T-cell (primary cell): ENCODE measurements at regions not wholly inside any gene's neighbourhood (a gene's known extent, or its start where the extent isn't known, plus 50 kb on each side); places are given as distances from the start of the nearest gene placed in this dataset.

ENCODE experiments used
- ATAC-seq, 4 experiments: fragments of 200-7000 bp in 3 of 4; fragments of 150-1000 bp in 1 of 4; cut with Tn5 transposase; replicated peaks in 1 of 4; 1 replicate in 3 of 4; 2 replicates in 1 of 4; pipeline ENCODE4 v1.10.0; 2021; ENCODE audit warnings: moderate library complexity in 3 of 4, mild to moderate bottlenecking in 2 of 4, moderate number of reproducible peaks in 1 of 4
- CTCF ChIA-PET, 2 donors: fragments of 300-600 bp; sonication (Branson Sonifier 250); formaldehyde crosslinking; loops; one replicate each; lab custom pipeline; 2022; ENCODE audit warnings: antibody characterized with exemption in 2 of 2; lab: Charles Lee
- POLR2A ChIA-PET, 2 donors: fragments of 300-600 bp; sonication (Branson Sonifier 250); formaldehyde crosslinking; loops; one replicate each; lab custom pipeline; 2022; ENCODE audit warnings: antibody characterized with exemption in 2 of 2; lab: Charles Lee
- DNase-seq, 35 experiments: peaks; one replicate each; pipeline versions ENCODE4 v3.0.0 to v3.0.0-alpha.2; 2013 to 2023
- H3K27ac ChIP-seq: one replicate; pipeline ENCODE4 v1.5.1; 2013; ENCODE audit warnings: low read length
- H3K27me3 ChIP-seq, 2 experiments: replicated peaks in 1 of 2; 1 replicate in 1 of 2; 2 replicates in 1 of 2; pipeline versions ENCODE4 v1.6.1 to v1.7.0; 2013; ENCODE audit warnings: low read length in 1 of 2, mixed read lengths in 1 of 2; ENCODE audit not compliant: control insufficient read depth in 2 of 2, insufficient read depth in 2 of 2; ENCODE audit errors: extremely low read depth in 1 of 2
- H3K36me3 ChIP-seq, 2 donors: 1 replicate in 1 of 2; 2 replicates in 1 of 2; pipeline versions ENCODE4 v1.6.1 to v1.7.0; 2013; ENCODE audit warnings: low read length in 1 of 2; ENCODE audit not compliant: control insufficient read depth in 2 of 2, insufficient read depth in 1 of 2; ENCODE audit errors: extremely low read depth in 1 of 2
- H3K4me1 ChIP-seq, 2 experiments: 1 replicate in 1 of 2; 2 replicates in 1 of 2; pipeline versions ENCODE4 v1.6.1 to v1.7.0; 2013; ENCODE audit warnings: low read length in 2 of 2, mixed read lengths in 1 of 2; ENCODE audit not compliant: insufficient read depth in 2 of 2, control insufficient read depth in 1 of 2; ENCODE audit errors: extremely low read depth in 1 of 2
- H3K4me3 ChIP-seq, 2 donors: 1 replicate in 1 of 2; 2 replicates in 1 of 2; pipeline versions ENCODE4 v1.5.1 to v1.7.0; 2013; ENCODE audit warnings: mild to moderate bottlenecking in 2 of 2, low read length in 1 of 2, moderate library complexity in 1 of 2; ENCODE audit not compliant: control insufficient read depth in 1 of 2; ENCODE audit errors: extremely low read depth in 1 of 2
- H3K9me3 ChIP-seq: 2 replicates; pipeline ENCODE4 v1.7.0; 2013
- H3K27ac Mint-ChIP-seq, 2 donors: one replicate each; pipeline ENCODE4 v1.8.0; 2020 to 2021; ENCODE audit warnings: mild to moderate bottlenecking in 2 of 2, mixed read lengths in 2 of 2
- H3K27me3 Mint-ChIP-seq, 2 donors: one replicate each; pipeline ENCODE4 v1.8.0; 2021 to 2022; ENCODE audit warnings: mixed read lengths in 2 of 2
- H3K36me3 Mint-ChIP-seq: one replicate; pipeline ENCODE4 v1.8.0; 2021; ENCODE audit warnings: mixed read lengths
- H3K4me1 Mint-ChIP-seq, 3 donors: one replicate each; pipeline ENCODE4 v1.8.0; 2020 to 2022; ENCODE audit warnings: mixed read lengths in 3 of 3, mild to moderate bottlenecking in 1 of 3
- H3K4me3 Mint-ChIP-seq, 3 donors: one replicate each; pipeline ENCODE4 v1.8.0; 2020 to 2022; ENCODE audit warnings: mild to moderate bottlenecking in 3 of 3, mixed read lengths in 3 of 3, moderate library complexity in 3 of 3
- H3K9me3 Mint-ChIP-seq, 3 donors: one replicate each; pipeline ENCODE4 v1.8.0; 2020 to 2022; ENCODE audit warnings: mixed read lengths in 3 of 3
- WGBS: methylation state at CpG from one replicate; pipeline ENCODE4 v1.1.5; 2013; ENCODE audit warnings: missing lambda C conversion rate; ENCODE audit not compliant: insufficient coverage; 5-methylcytosine and 5-hydroxymethylcytosine counted together

- Mint-ChIP-seq H3K36me3 (no peaks in the 10 kb centered on the region), H3K27ac (no peak overlapping the region), H3K27me3 (peaks cover 13 to 20% of the 10 kb centered on the region in 2 donors), H3K4me3 (no peak overlapping the region), H3K9me3 (peaks cover 2 to 5% (median 4%) of the 10 kb centered on the region in 3 donors), H3K4me1 (no peaks in the 10 kb centered on the region)
- POLR2A ChIA-PET: no interaction called here
- Histone ChIP-seq H3K4me1 (no peaks in the 10 kb centered on the region), H3K36me3 (no peaks in the 10 kb centered on the region), H3K9me3 (no peaks in the 10 kb centered on the region), H3K4me3 (no peak overlapping the region), H3K27ac (no peak overlapping the region), H3K27me3 (no peaks in the 10 kb centered on the region)
- no CpG with 5 or more reads among the region's 1 CpG for WGBS
- DNase-seq (no peak), ATAC-seq (no peak)
- CTCF ChIA-PET: no interaction called here
Measured at GRCh38 chr6:12522347-12522746, 194.2 kb upstream of the PHACTR1 start.

DNA sequence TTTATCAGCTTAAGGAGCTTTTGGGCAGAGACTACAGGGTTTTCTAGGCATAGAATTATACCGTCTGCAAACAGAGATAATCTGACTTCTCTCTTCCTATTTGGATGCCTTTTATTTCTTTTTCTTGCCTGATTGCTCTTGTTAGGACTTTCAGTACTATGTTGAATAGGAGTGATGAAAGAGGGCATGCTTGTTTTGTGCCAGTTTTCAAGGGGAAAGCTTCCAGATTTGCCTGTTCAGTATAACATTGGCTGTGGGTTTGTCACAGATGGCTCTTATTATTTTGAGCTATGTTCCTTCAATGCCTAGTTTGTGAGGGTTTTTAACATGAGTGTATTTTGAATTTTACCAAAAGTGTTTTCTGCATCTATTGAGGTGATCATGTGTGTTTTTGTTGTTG is 192.8 kb upstream of the PHACTR1 start:
- no CpG with 5 or more reads among the region's 1 CpG for WGBS
- Mint-ChIP-seq H3K27me3 (peaks cover 18 to 20% of the 10 kb centered on the region in 2 donors), H3K4me3 (no peak overlapping the region), H3K4me1 (no peaks in the 10 kb centered on the region), H3K27ac (no peak overlapping the region), H3K36me3 (no peaks in the 10 kb centered on the region), H3K9me3 (peaks cover 0 to 5% (median 0%) of the 10 kb centered on the region in 3 donors)
- Histone ChIP-seq H3K9me3 (no peaks in the 10 kb centered on the region), H3K36me3 (no peaks in the 10 kb centered on the region), H3K4me1 (no peaks in the 10 kb centered on the region), H3K27ac (no peak overlapping the region), H3K4me3 (no peak overlapping the region), H3K27me3 (no peaks in the 10 kb centered on the region)
- DNase-seq (no peak), ATAC-seq (no peak)
- ChIA-PET POLR2A (interaction anchor here in 1 of 2 donors (0.6 kb wide), 1 partner anchor 10 kb away, joined by 8 read pairs; no protein-coding TSS in a partner anchor), CTCF (interaction anchor here in 1 of 2 donors (0.6 kb wide), 1 partner anchor 84 kb away, joined by 3 read pairs; no protein-coding TSS in a partner anchor)

DNA sequence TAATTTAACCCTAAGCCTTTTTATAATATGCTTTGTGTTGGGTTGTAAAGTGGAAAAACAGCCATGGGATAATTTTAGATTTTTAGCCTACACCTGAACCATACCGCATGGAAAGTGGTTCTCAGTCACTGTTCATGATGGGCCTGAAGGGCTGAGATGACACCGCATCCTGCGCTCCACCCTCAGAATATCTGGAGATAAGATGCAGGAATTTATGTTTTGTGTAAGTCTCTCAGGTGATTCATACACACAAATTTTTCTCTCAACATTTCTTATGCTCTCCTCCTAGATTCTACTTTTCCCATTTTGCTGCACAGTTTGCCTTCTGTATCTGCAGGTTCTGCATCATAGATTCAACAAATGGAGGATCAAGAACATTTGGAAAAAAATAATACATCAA is 191.3 kb upstream of the PHACTR1 start:
- H3K9me3 ChIP-seq: no peaks in the 10 kb centered on the region
- no peak overlapping the region for H3K27ac Mint-ChIP-seq
- CTCF ChIA-PET: no interaction called here
- no peaks in the 10 kb centered on the region for H3K4me1 Mint-ChIP-seq
- H3K4me3 Mint-ChIP-seq: no peak overlapping the region
- no peak overlapping the region for H3K4me3 ChIP-seq
- H3K4me1 ChIP-seq: no peaks in the 10 kb centered on the region
- H3K36me3 ChIP-seq: no peaks in the 10 kb centered on the region
- H3K36me3 Mint-ChIP-seq: no peaks in the 10 kb centered on the region
- peaks cover 0 to 5% (median 0%) of the 10 kb centered on the region in 3 donors for H3K9me3 Mint-ChIP-seq
- H3K27me3 Mint-ChIP-seq: peaks cover 18 to 25% of the 10 kb centered on the region in 2 donors
- no peaks in the 10 kb centered on the region for H3K27me3 ChIP-seq
- no CpG with 5 or more reads among the region's 3 CpGs for WGBS
- no peak overlapping the region for H3K27ac ChIP-seq
- no peak for ATAC-seq
- DNase-seq: no peak
- POLR2A ChIA-PET: no interaction called here

DNA sequence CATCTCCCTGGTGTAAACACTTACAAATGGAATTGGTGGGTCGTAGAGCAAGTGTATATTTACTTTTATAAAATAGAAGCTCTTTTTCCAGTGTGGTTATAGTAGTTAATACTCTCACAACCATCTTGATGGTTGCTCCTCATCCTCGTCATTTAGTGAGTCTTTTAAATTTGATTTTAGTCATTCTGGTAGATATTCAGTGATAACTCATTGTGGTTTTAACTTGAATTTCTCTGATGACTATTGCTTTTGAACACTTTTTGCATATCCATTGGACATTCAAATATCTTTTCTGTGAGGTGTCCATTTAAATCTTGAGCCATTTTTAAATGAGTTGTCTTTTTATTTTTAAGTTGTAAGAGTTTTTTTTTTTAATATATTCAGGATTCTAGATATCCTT is 189.2 kb upstream of the PHACTR1 start:
- ChIA-PET POLR2A (no interaction called here), CTCF (no interaction called here)
- Histone ChIP-seq H3K4me1 (no peaks in the 10 kb centered on the region), H3K27me3 (no peaks in the 10 kb centered on the region), H3K27ac (no peak overlapping the region), H3K36me3 (no peaks in the 10 kb centered on the region), H3K9me3 (no peaks in the 10 kb centered on the region), H3K4me3 (no peak overlapping the region)
- ATAC-seq: no peak
- peaks cover 0 to 5% (median 0%) of the 10 kb centered on the region in 3 donors for H3K9me3 Mint-ChIP-seq
- no CpG with 5 or more reads among the region's 2 CpGs for WGBS
- H3K4me3 Mint-ChIP-seq: no peak overlapping the region
- DNase-seq: no peak
- H3K4me1 Mint-ChIP-seq: no peaks in the 10 kb centered on the region
- no peaks in the 10 kb centered on the region for H3K36me3 Mint-ChIP-seq
- no peak overlapping the region for H3K27ac Mint-ChIP-seq
- H3K27me3 Mint-ChIP-seq: peaks cover 18 to 27% of the 10 kb centered on the region in 2 donors

DNA sequence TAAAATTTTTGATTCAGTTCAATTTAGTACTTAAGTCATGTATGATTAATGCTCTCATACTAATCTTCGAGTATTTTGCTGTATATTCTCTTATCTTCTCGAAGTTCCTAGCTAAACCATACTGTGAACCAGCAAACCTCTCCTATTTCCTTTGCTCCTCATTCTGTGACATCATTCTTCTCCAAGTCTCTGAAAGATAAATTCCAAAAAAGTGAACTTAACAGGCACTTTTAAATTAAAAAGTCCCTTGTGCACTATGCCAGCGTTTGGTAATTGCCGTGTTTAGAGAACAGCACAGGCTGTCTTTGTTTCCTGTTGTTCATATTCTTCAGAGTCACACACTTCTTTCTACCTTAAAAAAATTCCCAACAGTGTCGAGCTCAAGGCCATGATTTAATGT is 188.4 kb upstream of the PHACTR1 start:
- H3K4me3 Mint-ChIP-seq: no peak overlapping the region
- ChIA-PET POLR2A (no interaction called here), CTCF (no interaction called here)
- no peak for DNase-seq
- H3K9me3 ChIP-seq: no peaks in the 10 kb centered on the region
- ATAC-seq: no peak
- H3K36me3 Mint-ChIP-seq: no peaks in the 10 kb centered on the region
- peaks cover 18 to 30% of the 10 kb centered on the region in 2 donors for H3K27me3 Mint-ChIP-seq
- H3K4me1 Mint-ChIP-seq: no peaks in the 10 kb centered on the region
- H3K36me3 ChIP-seq: no peaks in the 10 kb centered on the region
- no peak overlapping the region for H3K4me3 ChIP-seq
- no CpG with 5 or more reads among the region's 5 CpGs for WGBS
- peaks cover 0 to 5% (median 0%) of the 10 kb centered on the region in 3 donors for H3K9me3 Mint-ChIP-seq
- no peak overlapping the region for H3K27ac Mint-ChIP-seq
- no peak overlapping the region for H3K27ac ChIP-seq
- no peaks in the 10 kb centered on the region for H3K4me1 ChIP-seq
- H3K27me3 ChIP-seq: no peaks in the 10 kb centered on the region

DNA sequence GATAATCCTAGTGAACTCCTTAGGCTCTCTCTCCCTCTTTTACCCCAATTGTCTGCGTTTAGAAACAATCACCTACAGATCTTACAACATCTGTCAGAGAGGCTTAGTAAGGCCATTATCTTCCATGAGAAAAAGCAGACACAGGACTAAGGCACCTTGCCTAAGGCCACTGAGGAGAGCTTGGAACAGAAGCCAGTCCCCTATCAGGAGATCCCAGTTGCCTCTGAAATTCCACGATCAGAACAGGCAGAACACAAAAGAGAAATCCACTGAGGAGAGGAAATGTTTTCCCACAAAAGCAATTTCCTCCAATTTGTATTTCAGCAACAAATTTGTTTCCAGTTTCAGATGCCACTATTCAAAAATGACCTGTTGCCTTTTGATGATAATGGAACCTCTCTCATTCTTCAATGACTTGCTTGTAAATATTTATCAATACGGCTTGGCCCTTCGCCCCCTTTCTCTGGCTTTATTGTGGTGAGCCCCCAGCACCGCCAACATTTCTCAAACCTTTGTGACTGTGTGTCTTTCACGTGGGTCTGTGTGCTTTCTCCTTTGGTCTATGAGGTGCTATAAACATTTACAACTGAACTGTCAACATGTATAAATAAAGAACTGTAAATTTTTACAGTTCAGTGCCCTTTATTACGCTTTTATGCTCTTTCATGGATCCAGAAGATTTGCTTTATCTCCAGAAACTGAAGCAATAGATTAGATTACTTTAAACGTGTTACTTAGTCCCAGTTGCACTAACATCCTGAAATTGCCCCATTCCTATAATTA is 187.8 kb upstream of the PHACTR1 start:
- no peaks in the 10 kb centered on the region for H3K36me3 Mint-ChIP-seq
- H3K4me1 ChIP-seq: no peaks in the 10 kb centered on the region
- H3K27me3 ChIP-seq: no peaks in the 10 kb centered on the region
- no peak overlapping the region for H3K4me3 Mint-ChIP-seq
- WGBS: 68% methylated on average over 3 of the region's 8 CpGs
- ATAC-seq: no peak
- H3K27ac ChIP-seq: no peak overlapping the region
- no peaks in the 10 kb centered on the region for H3K9me3 ChIP-seq
- no peaks in the 10 kb centered on the region for H3K4me1 Mint-ChIP-seq
- CTCF ChIA-PET: no interaction called here
- no peak for DNase-seq
- H3K27me3 Mint-ChIP-seq: peaks cover 17 to 29% of the 10 kb centered on the region in 2 donors
- H3K9me3 Mint-ChIP-seq: peaks cover 0 to 5% (median 0%) of the 10 kb centered on the region in 3 donors
- POLR2A ChIA-PET: no interaction called here
- H3K27ac Mint-ChIP-seq: no peak overlapping the region
- H3K36me3 ChIP-seq: no peaks in the 10 kb centered on the region
- no peak overlapping the region for H3K4me3 ChIP-seq
